HepG2 (cell line): ENCODE measurements at regions not wholly inside any gene's neighbourhood (a gene's known extent, or its start where the extent isn't known, plus 50 kb on each side); places are given as distances from the start of the nearest gene placed in this dataset.

Experiments
- ATAC-seq: fragments of 200-7000 bp; cut with Tn5 transposase; 3 replicates; pipeline ENCODE4 v1.9.1; 2020; ENCODE audit warnings: mild to moderate bottlenecking, moderate library complexity
- BruUV-seq: library from RNA; stranded (reverse); fragments of 400-500 nt; replicated peaks from 2 replicates; lab custom pipeline; 2021; lab: Mats Ljungman, UMichigan
- CTCF ChIA-PET: fragments of 300-600 bp; formaldehyde crosslinking; extraction: SDS; loops from one replicate; lab custom pipeline; 2021; ENCODE audit warnings: low total read pairs, inconsistent platforms, low intra/inter-chr PET ratio; lab: Yijun Ruan, JAX
- POLR2A ChIA-PET: fragments of 350-600 bp; sonication (Branson Sonifier 250); formaldehyde crosslinking; loops from one replicate; lab custom pipeline; 2020; ENCODE audit warnings: antibody characterized with exemption, inconsistent platforms; lab: Yijun Ruan, JAX
- DNase-seq: peaks from one replicate; pipeline ENCODE4 v3.0.0-alpha.2; 2015; ENCODE audit warnings: low spot score
- FAIRE-seq: peaks from 3 replicates; lab custom pipeline; 2011; peaks lifted over from hg19 to GRCh38; lab: Jason Lieb, UNC
- H2AFZ ChIP-seq: one replicate; pipeline ENCODE4 v1.6.1; 2011; ENCODE audit warnings: low read length, inconsistent platforms
- H3K27ac ChIP-seq: fragments of 300-600 bp; 3 replicates; pipeline ENCODE4 v1.8.0; 2011; ENCODE audit warnings: mixed run types, mild to moderate bottlenecking, mixed read lengths, low read length, inconsistent platforms; ENCODE audit not compliant: insufficient read depth; ENCODE audit errors: extremely low read length
- H3K27me3 ChIP-seq, 2 experiments: fragments of 200-600 bp in 1 of 2; 2 replicates in 1 of 2; 3 replicates in 1 of 2; pipeline versions ENCODE4 v1.6.0 to v1.8.0; 2011; ENCODE audit warnings: low read length in 2 of 2, mild to moderate bottlenecking in 2 of 2, moderate library complexity in 2 of 2, inconsistent platforms in 1 of 2; ENCODE audit not compliant: insufficient read depth in 2 of 2, control insufficient read depth in 1 of 2
- H3K36me3 ChIP-seq, 2 experiments: fragments of 200-600 bp in 1 of 2; replicated peaks in 1 of 2; 2 replicates in 1 of 2; 3 replicates in 1 of 2; pipeline versions ENCODE4 v1.5.1 to v1.8.0; 2011; ENCODE audit warnings: low read length in 2 of 2, inconsistent platforms in 1 of 2; ENCODE audit not compliant: insufficient read depth in 2 of 2, control insufficient read depth in 1 of 2
- H3K4me1 ChIP-seq: 2 replicates; pipeline ENCODE4 v1.5.1; 2012; ENCODE audit warnings: low read length, inconsistent platforms; ENCODE audit not compliant: insufficient read depth
- H3K4me2 ChIP-seq: 2 replicates; pipeline ENCODE4 v1.6.0; 2011; ENCODE audit warnings: low read depth, low read length, inconsistent platforms
- H3K4me3 ChIP-seq, 3 experiments: fragments of 200-600 bp in 1 of 3; sonication (generic), shearing (Covaris generic) in 1 of 3; replicated peaks in 1 of 3; 2 replicates each; pipeline ENCODE4 v1.5.1; 2011 to 2016; ENCODE audit warnings: low read length in 3 of 3, inconsistent platforms in 2 of 3, low read depth in 2 of 3, mild to moderate bottlenecking in 2 of 3, control low read depth in 1 of 3, mixed read lengths in 1 of 3; ENCODE audit not compliant: insufficient read depth in 1 of 3
- H3K79me2 ChIP-seq: one replicate; pipeline ENCODE4 v1.6.1; 2011; ENCODE audit warnings: low read length, inconsistent platforms; ENCODE audit not compliant: insufficient read depth
- H3K9ac ChIP-seq: 2 replicates; pipeline ENCODE4 v1.6.0; 2011; ENCODE audit warnings: mild to moderate bottlenecking, low read depth, low read length, inconsistent platforms; ENCODE audit not compliant: insufficient read depth
- H3K9me3 ChIP-seq: 2 replicates; pipeline ENCODE4 v1.5.1; 2012; ENCODE audit warnings: mild to moderate bottlenecking, low read length
- H4K20me1 ChIP-seq: 2 replicates; pipeline ENCODE4 v1.6.0; 2011; ENCODE audit warnings: inconsistent platforms, mild to moderate bottlenecking, low read length, moderate library complexity; ENCODE audit not compliant: insufficient read depth
- CEBPG ChIP-seq: IDR thresholded peaks from 2 replicates; pipeline ENCODE4 v1.6.1; 2016
- FOXP1 ChIP-seq, 2 experiments: fragments of 450-650 bp in 1 of 2; IDR thresholded peaks; 2 replicates each; pipeline ENCODE4 v1.6.1; 2017 to 2018; ENCODE audit warnings: antibody characterized with exemption in 1 of 2
- HNF4G ChIP-seq, 2 experiments: sonication (generic) in 1 of 2; formaldehyde crosslinking in 1 of 2; IDR thresholded peaks; 2 replicates each; pipeline versions ENCODE4 v1.4.0 to v1.6.1; 2011 to 2020; ENCODE audit warnings: borderline replicate concordance in 2 of 2, low read depth in 2 of 2, mild to moderate bottlenecking in 2 of 2, low read length in 1 of 2, missing genetic modification reagents in 1 of 2, moderate library complexity in 1 of 2
- IKZF1 ChIP-seq: fragments of 450-650 bp; IDR thresholded peaks from 2 replicates; pipeline ENCODE4 v1.7.1; 2016
- NCOA2 ChIP-seq: sonication (generic); formaldehyde crosslinking; IDR thresholded peaks from 2 replicates; pipeline ENCODE4 v1.8.0; 2022; ENCODE audit warnings: inconsistent platforms
- PHF8 ChIP-seq: sonication (generic); formaldehyde crosslinking; IDR thresholded peaks from 2 replicates; pipeline ENCODE4 v1.5.0; 2020; ENCODE audit warnings: missing genetic modification reagents
- SMC3 ChIP-seq: IDR thresholded peaks from 2 replicates; pipeline ENCODE4 v1.6.1; 2011; ENCODE audit warnings: low read length, improper control_type of control experiment
- SOX13 ChIP-seq, 3 experiments: fragments of 450-650 bp in 1 of 3; sonication (generic) in 1 of 3; formaldehyde crosslinking in 1 of 3; IDR thresholded peaks in 2 of 3; conservative IDR thresholded peaks in 1 of 3; 2 replicates each; pipeline versions ENCODE4 v1.5.0 to v1.6.1; 2016 to 2020; ENCODE audit warnings: antibody characterized with exemption in 1 of 3, mild to moderate bottlenecking in 1 of 3, missing compliant biosample characterization in 1 of 3, missing genetic modification reagents in 1 of 3, moderate library complexity in 1 of 3
- ZNF33B ChIP-seq: sonication (generic); formaldehyde crosslinking; IDR thresholded peaks from 2 replicates; pipeline ENCODE4 v1.5.1; 2020; ENCODE audit warnings: mild to moderate bottlenecking, missing genetic modification reagents
- ZNF737 ChIP-seq: sonication (generic); formaldehyde crosslinking; IDR thresholded peaks from 2 replicates; pipeline ENCODE4 v1.5.0; 2020; ENCODE audit warnings: missing genetic modification reagents, mild to moderate bottlenecking, borderline replicate concordance
- ZNF740 ChIP-seq: sonication (generic); formaldehyde crosslinking; IDR thresholded peaks from 2 replicates; pipeline ENCODE4 v1.4.0; 2020; ENCODE audit warnings: missing genetic modification reagents
- ZNF800 ChIP-seq: sonication (generic); formaldehyde crosslinking; IDR thresholded peaks from 2 replicates; pipeline ENCODE4 v1.4.0; 2020; ENCODE audit warnings: missing genetic modification reagents
- WGBS: methylation state at CpG from one replicate; pipeline ENCODE4 v1.1.6; 2017; ENCODE audit warnings: low lambda C conversion rate; 5-methylcytosine and 5-hydroxymethylcytosine counted together
- in situ Hi-C: cut with HindIII; loops from 2 replicates; pipeline ENCODE4 v1.10.0; 2017; ENCODE audit warnings: low pct_unique_long_range_greater_than_20kb; ENCODE audit not compliant: extremely low pct_ligation_motif_present
- intact Hi-C: fragments of 100-400 bp; cut with micrococcal nuclease; formaldehyde crosslinking; loops from one replicate; pipeline ENCODE4 v1.10.0; 2022; ENCODE audit not compliant: unreplicated experiment
- TF ChIP-seq, protein P1 (sequence below): sonication (generic); formaldehyde crosslinking; IDR thresholded peaks from 2 replicates; pipeline ENCODE4 v1.4.0; 2020; ENCODE audit warnings: mild to moderate bottlenecking, missing genetic modification reagents

DNA sequence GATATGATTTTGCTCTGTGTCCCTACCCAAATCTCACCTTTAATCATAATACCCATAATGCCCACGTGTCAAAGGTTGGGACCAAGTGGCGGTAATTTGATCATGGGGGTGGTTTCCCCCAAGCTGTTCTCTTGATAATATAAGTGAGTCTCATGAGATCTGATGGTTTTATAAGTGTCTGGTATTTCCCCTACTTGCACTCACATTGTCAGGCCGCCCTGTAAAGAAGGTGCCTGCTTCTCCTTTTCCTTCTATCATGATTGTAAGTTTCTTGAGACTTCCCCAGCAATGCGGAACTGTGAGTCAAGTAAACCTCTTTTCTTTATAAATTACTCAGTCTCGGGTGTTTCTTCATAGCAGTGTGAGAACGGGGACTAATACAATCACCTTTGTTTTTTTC lies 279.8 kb downstream of the ARPP21 start:
- WGBS: 2% methylated on average over 6 of the region's 6 CpGs
- Histone ChIP-seq H4K20me1 (no peaks in the 10 kb centered on the region), H3K4me2 (no peak overlapping the region), H3K9me3 (peaks cover 31% of the 10 kb centered on the region), H3K9ac (no peak overlapping the region), H3K27ac (no peak overlapping the region), H2AFZ (no peak overlapping the region), H3K27me3 (no peaks in the 10 kb centered on the region), H3K79me2 (no peaks in the 10 kb centered on the region), H3K4me3 (no peak overlapping the region), H3K4me1 (no peaks in the 10 kb centered on the region), H3K36me3 (no peaks in the 10 kb centered on the region)
- DNase-seq: no peak
- intact Hi-C loops (no loop called here), in situ Hi-C loops (no loop called here)
- ChIA-PET CTCF (no interaction called here), POLR2A (no interaction called here)
- BruUV-seq: no TSS peak
- ATAC-seq: no peak
- no peak for FAIRE-seq
- TF ChIP-seq HNF4G (IDR thresholded peaks at IDR 0.05; ENCODE audit: borderline replicate concordance, low read depth, low read length) (no peak), HNF4G (CRISPR knock-in tag; IDR thresholded peaks at IDR 0.05; ENCODE audit: borderline replicate concordance, low read depth) (no peak), CEBPG (CRISPR knock-in tag) (no peak), FOXP1 (IDR thresholded peaks at IDR 0.05) (no peak), FOXP1 (CRISPR knock-in tag; IDR thresholded peaks at IDR 0.05) (no peak), PHF8 (CRISPR knock-in tag) (no peak), ZNF740 (CRISPR knock-in tag) (no peak), SOX13 (IDR thresholded peaks at IDR 0.05) (no peak), SOX13 (CRISPR knock-in tag; conservative IDR thresholded peaks at IDR 0.05 in 1 of 2, IDR thresholded peaks at IDR 0.05 in 1 of 2) (no peak), ZNF33B (CRISPR knock-in tag) (no peak), ZNF737 (no peak), IKZF1 (no peak), NCOA2 (no peak), SMC3 (no peak), ZNF800 (CRISPR knock-in tag) (no peak)
- TF ChIP-seq, protein P1, sequence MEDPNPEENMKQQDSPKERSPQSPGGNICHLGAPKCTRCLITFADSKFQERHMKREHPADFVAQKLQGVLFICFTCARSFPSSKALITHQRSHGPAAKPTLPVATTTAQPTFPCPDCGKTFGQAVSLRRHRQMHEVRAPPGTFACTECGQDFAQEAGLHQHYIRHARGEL: no peak
